Stimulated activated CD4-positive, alpha-beta T cell treated with anti-CD3 and anti-CD28 coated beads, Interleukin-12 subunit alpha, Interleukin-12 subunit beta, amount 100 ng/mL, for 4 hours (primary cell): ENCODE measurements at regions not wholly inside any gene's neighbourhood (a gene's known extent, or its start where the extent isn't known, plus 50 kb on each side); places are given as distances from the start of the nearest gene placed in this dataset.
"Not testable (repeated sequence)": the region's sequence is repeated elsewhere in the genome, so short reads cannot be mapped to it uniquely, and the experiment has no call there.

ENCODE experiments used
- DNase-seq: peaks from one replicate; pipeline ENCODE4 v3.0.0-alpha.2; 2020

- DNase-seq = no peak
Observed at GRCh38 chr1:30100524-30100862, 622.9 kb downstream of the MATN1 start.

- DNase-seq = no peak
Observed at GRCh38 chr1:30099587-30100523, 623.5 kb downstream of the MATN1 start.

- not testable (repeated sequence) for DNase-seq
Observed at GRCh38 chr1:30097851-30098250, 625.5 kb downstream of the MATN1 start.

- DNase-seq = no peak
Observed at GRCh38 chr1:30095451-30096025, 627.8 kb downstream of the MATN1 start.

- no peak for DNase-seq
Observed at GRCh38 chr1:30095051-30095450, 628.3 kb downstream of the MATN1 start.

GRCh38 chr1:30092051-30092858 lies 631.1 kb downstream of the MATN1 start:
- DNase-seq = no peak

GRCh38 chr1:30090162-30090820 lies 633.1 kb downstream of the MATN1 start:
- DNase-seq = no peak

GRCh38 chr1:30089024-30089430 lies 634.4 kb downstream of the MATN1 start:
- no peak for DNase-seq

GRCh38 chr1:30088594-30088993 lies 634.8 kb downstream of the MATN1 start:
- no peak for DNase-seq

GRCh38 chr1:30087465-30087864 lies 635.9 kb downstream of the MATN1 start:
- DNase-seq = no peak

- peak; percentile 21 for DNase-seq
Observed at GRCh38 chr1:30085811-30086770, 637.3 kb downstream of the MATN1 start.

GRCh38 chr1:30084909-30085571 lies 638.3 kb downstream of the MATN1 start:
- DNase-seq = no peak

GRCh38 chr1:30083800-30084464 lies 639.5 kb downstream of the MATN1 start:
- no peak for DNase-seq

- DNase-seq = no peak
Observed at GRCh38 chr1:30081379-30082102, 641.8 kb downstream of the MATN1 start.

- not testable (repeated sequence) for DNase-seq
Observed at GRCh38 chr1:30075916-30076315, 647.5 kb downstream of the MATN1 start.

GRCh38 chr1:30068787-30069472 lies 654.5 kb downstream of the MATN1 start:
- DNase-seq = no peak

- DNase-seq = no peak
Observed at GRCh38 chr1:30064547-30064946, 658.8 kb downstream of the MATN1 start.

- no peak for DNase-seq
Observed at GRCh38 chr1:30063621-30064280, 659.6 kb downstream of the MATN1 start.
